ENCODE measurements at regions not wholly inside any gene's neighbourhood (a gene's known extent, or its start where the extent isn't known, plus 50 kb on each side); places are given as distances from the start of the nearest gene placed in this dataset.

GRCh38 chr13:77384999-77385398 is 58.1 kb upstream of the MYCBP2 start:
- TF ChIP-seq CTCF (IDR thresholded peaks at IDR 0.05 in 2 of 3, conservative IDR thresholded peaks at IDR 0.05 in 1 of 3; ENCODE audit: borderline replicate concordance in 1 of 3, insufficient read depth in 1 of 3, low read depth in 2 of 3, low read length in 2 of 3) (no peak), SP1 (IDR thresholded peaks at IDR 0.05; ENCODE audit: low read depth) (no peak), EZH2 (IDR thresholded peaks at IDR 0.05) (no peak), SRF (IDR thresholded peaks at IDR 0.05; ENCODE audit: low read depth) (no peak), POLR2A (IDR thresholded peaks at IDR 0.05; ENCODE audit: borderline replicate concordance, extremely low read depth, insufficient read depth, insufficient read length) (no peak), EZH2phosphoT487 (IDR thresholded peaks at IDR 0.05; ENCODE audit: borderline replicate concordance) (no peak)
